ENCODE measurements at regions not wholly inside any gene's neighbourhood (a gene's known extent, or its start where the extent isn't known, plus 50 kb on each side); places are given as distances from the start of the nearest gene placed in this dataset.

DNA sequence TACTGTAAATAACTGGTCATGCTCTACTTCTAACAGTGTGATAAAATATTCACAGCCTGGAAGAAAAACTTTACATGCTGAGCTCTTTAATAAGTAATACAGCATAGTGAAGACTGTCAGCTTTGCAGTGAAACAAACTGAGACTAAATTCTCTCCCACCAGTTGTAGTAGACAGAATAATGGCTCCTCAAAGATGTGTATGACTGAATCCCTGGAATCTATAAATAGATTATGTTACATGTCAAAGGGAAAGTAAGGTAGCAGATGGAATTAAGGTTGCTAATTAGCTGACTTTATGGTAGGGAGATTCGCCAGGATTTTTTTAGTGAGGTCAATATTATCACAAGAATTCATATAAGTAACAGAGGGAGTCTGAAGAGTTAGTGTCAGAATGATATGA, 609.5 kb upstream of the VRK2 start:
- no peaks in the 10 kb centered on the region for H3K4me1 ChIP-seq (replicated peaks in 1 of 2)
- WGBS, 10 experiments = 0 to 100% (median 70%) methylated on average over 1 of the region's 1 CpG; no CpG with 5 or more reads in 2 of the 10 experiments
- ATAC-seq (replicated peaks in 6 of 8) = no peak
- no peak overlapping the region for H3K4me3 ChIP-seq
- H3K27ac ChIP-seq = no peak overlapping the region
- in situ Hi-C loops (cut with MboI; ENCODE audit: low pct_unique_long_range_greater_than_20kb in 2 of 9, low sequenced_read_pairs in 9 of 9, unreplicated experiment in 9 of 9) = no loop called here

DNA sequence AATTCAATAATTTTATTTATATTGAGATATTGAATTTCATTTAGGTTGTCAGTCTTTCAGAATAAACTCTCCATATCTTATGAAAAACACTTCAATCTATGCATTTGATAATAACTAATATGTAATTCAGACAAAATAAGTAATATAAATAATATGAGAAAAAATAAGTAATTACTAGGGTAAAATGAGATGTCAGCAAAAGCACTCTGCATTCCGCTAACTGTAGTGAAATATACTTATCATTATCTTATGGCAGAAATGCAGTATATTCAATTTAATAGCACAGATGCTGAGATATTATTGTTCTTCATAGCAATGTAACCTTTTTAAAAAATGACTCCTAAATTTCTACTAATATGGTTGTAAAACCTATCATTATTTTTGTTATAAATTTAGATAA, 606.2 kb upstream of the VRK2 start:
- no peak for ATAC-seq (replicated peaks in 6 of 8)
- Histone ChIP-seq H3K27ac (no peak overlapping the region), H3K4me1 (replicated peaks in 1 of 2) (no peaks in the 10 kb centered on the region), H3K4me3 (no peak overlapping the region)
- 30 to 100% (median 100%) methylated on average over 1 of the region's 1 CpG for WGBS, 10 experiments
- in situ Hi-C loops (cut with MboI; ENCODE audit: low pct_unique_long_range_greater_than_20kb in 2 of 9, low sequenced_read_pairs in 9 of 9, unreplicated experiment in 9 of 9) = no loop called here

DNA sequence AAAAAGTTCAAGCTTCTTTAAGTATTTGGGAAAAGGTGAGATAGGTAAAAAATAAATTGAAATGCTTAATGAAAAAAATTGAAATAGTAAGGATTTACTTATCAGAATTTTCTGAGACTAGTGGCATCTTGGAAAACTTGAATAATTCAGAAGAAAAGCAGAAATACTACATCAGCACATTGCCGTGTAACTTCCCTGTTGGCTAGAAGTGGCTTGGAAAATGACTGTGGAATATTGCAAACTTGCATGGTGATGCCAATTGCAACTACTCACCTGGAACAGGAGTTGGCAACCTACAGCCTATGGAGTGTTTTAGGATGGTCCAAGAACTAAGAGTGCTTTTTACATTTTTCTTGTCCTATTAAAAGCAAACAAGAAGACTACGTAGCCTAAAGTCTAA, 603.5 kb upstream of the VRK2 start:
- Histone ChIP-seq H3K27ac (no peak overlapping the region), H3K4me1 (replicated peaks in 1 of 2) (no peaks in the 10 kb centered on the region), H3K4me3 (no peak overlapping the region)
- 75 to 100% (median 97%) methylated on average over 1 to 2 of the region's 2 CpGs for WGBS, 10 experiments
- in situ Hi-C loops (cut with MboI; ENCODE audit: low pct_unique_long_range_greater_than_20kb in 2 of 9, low sequenced_read_pairs in 9 of 9, unreplicated experiment in 9 of 9) = no loop called here
- no peak for ATAC-seq (replicated peaks in 6 of 8)

DNA sequence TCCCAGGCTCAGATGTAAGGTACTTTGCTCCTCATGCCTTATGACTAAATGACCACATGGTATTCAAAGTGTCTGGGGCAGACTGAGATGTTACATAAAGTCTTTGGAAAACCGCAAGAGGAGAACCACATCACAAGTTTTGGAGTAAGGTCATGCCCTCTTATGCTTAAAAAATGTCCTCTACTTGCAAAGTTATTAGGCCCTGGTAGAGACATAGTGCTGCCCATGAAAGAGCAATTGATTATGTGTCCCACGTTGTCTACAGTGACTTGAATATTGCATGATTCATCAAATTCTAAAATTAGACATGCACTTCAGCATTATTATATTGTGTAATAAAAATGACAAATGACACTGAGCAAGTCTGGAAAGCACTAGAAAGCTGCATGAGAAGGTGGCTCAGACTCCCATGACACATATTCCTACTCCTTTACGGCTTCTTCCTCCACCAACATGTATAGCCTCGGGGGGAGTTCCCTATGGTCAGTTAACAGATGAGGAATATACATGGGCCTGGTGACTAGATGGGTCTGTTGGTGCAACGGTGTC, 602.6 kb upstream of the VRK2 start:
- no peak overlapping the region for H3K27ac ChIP-seq
- H3K4me3 ChIP-seq = no peak overlapping the region
- WGBS, 10 experiments = 10 to 83% (median 63%) methylated on average over 1 to 4 of the region's 5 CpGs; no CpG with 5 or more reads in 2 of the 10 experiments
- peak; percentile 71 to 95 (median 88) for ATAC-seq (replicated peaks in 6 of 8)
- in situ Hi-C loops (cut with MboI; ENCODE audit: low pct_unique_long_range_greater_than_20kb in 2 of 9, low sequenced_read_pairs in 9 of 9, unreplicated experiment in 9 of 9) = no loop called here
- H3K4me1 ChIP-seq (replicated peaks in 1 of 2) = no peaks in the 10 kb centered on the region

DNA sequence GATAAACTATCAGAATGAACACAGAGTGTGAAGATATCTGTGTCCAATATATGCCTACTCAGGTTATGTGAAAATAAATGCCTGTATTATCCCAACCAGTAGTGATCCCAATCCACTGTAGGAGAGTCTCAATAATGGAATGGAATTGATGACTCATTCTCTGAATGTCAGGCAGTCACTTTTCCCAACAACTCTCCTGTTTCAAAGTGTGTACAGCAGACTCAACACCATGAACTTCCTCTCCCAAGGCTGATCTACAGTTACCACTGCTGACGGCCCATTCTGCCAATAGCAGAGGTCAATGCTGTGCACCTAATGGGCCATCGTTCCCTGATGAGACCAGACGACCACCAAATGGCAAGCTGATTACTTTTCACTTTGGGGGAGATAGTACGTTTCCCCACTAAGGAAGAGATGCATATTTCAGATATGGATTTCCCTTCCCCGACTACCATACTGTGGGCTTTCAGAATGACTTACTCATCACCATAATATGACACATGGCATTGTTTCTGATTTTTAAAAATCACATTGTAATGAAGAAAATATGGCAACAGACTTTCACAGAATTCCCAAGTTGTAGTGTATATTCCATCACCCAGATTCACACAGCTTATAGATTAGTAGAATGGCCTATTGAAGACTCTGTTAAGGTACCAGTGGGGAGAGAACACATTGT, 601.7 kb upstream of the VRK2 start:
- H3K4me1 ChIP-seq (replicated peaks in 1 of 2) = no peaks in the 10 kb centered on the region
- no peak overlapping the region for H3K4me3 ChIP-seq
- in situ Hi-C loops (cut with MboI; ENCODE audit: low pct_unique_long_range_greater_than_20kb in 2 of 9, low sequenced_read_pairs in 9 of 9, unreplicated experiment in 9 of 9) = no loop called here
- ATAC-seq (replicated peaks in 6 of 8) = peak in 6 of 8 experiments; percentile 8 to 41 (median 22)
- 13 to 100% (median 90%) methylated on average over 1 to 5 of the region's 5 CpGs; no CpG with 5 or more reads in 1 of the 10 experiments for WGBS, 10 experiments
- no peak overlapping the region for H3K27ac ChIP-seq

DNA sequence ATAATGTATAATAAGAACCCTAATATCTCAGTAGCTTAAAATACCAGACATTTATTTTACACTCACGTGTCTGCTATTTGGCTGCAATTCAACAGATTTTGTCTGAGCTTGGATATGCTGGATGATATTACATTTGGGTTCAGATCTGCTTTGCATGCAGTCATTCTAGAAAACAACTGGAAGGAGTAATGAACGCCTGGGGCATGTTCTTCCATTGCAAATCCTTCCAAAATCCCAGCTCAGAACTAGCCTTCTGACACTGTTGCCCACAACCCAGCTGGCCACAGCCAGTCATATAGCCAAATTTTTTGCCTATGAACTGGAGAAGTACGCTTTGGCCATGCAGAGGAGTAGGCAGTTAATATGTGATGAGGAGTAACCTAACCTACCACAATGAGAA, 597.8 kb upstream of the VRK2 start:
- ATAC-seq (replicated peaks in 6 of 8) = no peak
- WGBS, 10 experiments = 0 to 100% (median 69%) methylated on average over 1 to 3 of the region's 3 CpGs; no CpG with 5 or more reads in 3 of the 10 experiments
- Histone ChIP-seq H3K4me1 (replicated peaks in 1 of 2) (no peaks in the 10 kb centered on the region), H3K27ac (no peak overlapping the region), H3K4me3 (no peak overlapping the region)
- in situ Hi-C loops (cut with MboI; ENCODE audit: low pct_unique_long_range_greater_than_20kb in 2 of 9, low sequenced_read_pairs in 9 of 9, unreplicated experiment in 9 of 9) = no loop called here

DNA sequence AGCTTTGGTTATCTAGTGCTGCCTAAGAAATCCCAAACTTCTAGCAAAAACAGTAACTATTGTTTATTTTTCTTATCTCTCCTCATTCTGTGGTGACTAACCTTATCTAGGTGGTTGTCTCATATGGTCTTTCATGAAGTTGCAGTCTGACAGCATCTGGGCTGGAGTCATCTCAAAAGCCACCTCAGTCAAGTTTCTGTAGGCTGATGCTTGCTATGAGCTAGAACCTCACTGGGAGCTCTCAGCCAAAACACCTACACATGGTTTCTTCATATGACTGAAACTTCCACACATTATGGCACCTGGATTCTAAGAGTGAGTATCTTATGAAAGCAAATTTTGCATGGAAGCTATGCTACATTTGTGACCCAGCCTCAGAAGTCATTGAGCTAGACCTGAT, 596.4 kb upstream of the VRK2 start:
- Histone ChIP-seq H3K4me3 (no peak overlapping the region), H3K27ac (no peak overlapping the region), H3K4me1 (replicated peaks in 1 of 2) (no peaks in the 10 kb centered on the region)
- in situ Hi-C loops (cut with MboI; ENCODE audit: low pct_unique_long_range_greater_than_20kb in 2 of 9, low sequenced_read_pairs in 9 of 9, unreplicated experiment in 9 of 9) = no loop called here
- ATAC-seq (replicated peaks in 6 of 8) = no peak

DNA sequence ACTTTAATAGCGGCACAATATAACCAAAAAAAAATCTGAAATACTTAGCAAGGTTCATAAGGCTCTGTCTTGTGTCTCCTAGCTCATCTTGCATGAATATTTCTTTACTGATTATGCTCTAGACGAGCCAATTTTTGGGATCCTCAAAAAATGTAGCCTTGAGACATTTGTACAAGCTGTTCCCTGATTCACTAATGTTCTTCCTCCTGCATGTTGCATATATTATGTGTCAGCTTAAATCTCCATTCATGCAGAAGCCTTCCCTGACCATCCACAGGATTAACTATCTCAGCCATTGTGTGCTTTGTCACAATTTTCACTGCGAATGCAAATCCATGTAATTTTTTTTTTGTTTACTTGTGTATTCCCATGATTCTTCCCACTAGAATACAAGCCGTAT, 594.0 kb upstream of the VRK2 start:
- in situ Hi-C loops (cut with MboI; ENCODE audit: low pct_unique_long_range_greater_than_20kb in 2 of 9, low sequenced_read_pairs in 9 of 9, unreplicated experiment in 9 of 9) = no loop called here
- Histone ChIP-seq H3K4me3 (no peak overlapping the region), H3K4me1 (replicated peaks in 1 of 2) (no peaks in the 10 kb centered on the region), H3K27ac (no peak overlapping the region)
- peak in 3 of 8 experiments; percentile 83 to 88 (median 85) for ATAC-seq (replicated peaks in 6 of 8)
- WGBS, 10 experiments = 0 to 96% (median 77%) methylated on average over 2 to 4 of the region's 4 CpGs

DNA sequence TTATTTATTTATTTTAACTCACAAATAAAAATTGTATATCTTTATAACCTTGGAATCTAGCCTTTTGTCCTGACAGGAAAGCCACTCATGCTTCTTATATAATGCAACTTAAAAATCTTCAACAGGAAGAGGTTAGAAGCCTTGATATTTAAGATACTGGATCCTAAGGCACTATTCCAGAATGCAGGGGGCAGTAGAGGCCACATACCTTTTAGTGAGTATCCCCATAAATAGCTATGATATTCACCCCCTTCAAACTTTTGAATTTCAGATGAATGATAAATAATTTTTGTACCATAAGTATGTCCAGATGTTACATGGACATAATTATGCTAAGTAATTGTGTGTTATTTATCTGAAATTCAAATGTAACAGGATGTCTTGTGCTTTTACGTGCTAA, 592.7 kb upstream of the VRK2 start:
- in situ Hi-C loops (cut with MboI; ENCODE audit: low pct_unique_long_range_greater_than_20kb in 2 of 9, low sequenced_read_pairs in 9 of 9, unreplicated experiment in 9 of 9) = no loop called here
- WGBS, 10 experiments = 0 to 100% (median 94%) methylated on average over 1 of the region's 1 CpG
- Histone ChIP-seq H3K4me1 (replicated peaks in 1 of 2) (no peaks in the 10 kb centered on the region), H3K4me3 (no peak overlapping the region), H3K27ac (no peak overlapping the region)
- ATAC-seq (replicated peaks in 6 of 8) = peak in 2 of 8 experiments; percentile 16 to 51

DNA sequence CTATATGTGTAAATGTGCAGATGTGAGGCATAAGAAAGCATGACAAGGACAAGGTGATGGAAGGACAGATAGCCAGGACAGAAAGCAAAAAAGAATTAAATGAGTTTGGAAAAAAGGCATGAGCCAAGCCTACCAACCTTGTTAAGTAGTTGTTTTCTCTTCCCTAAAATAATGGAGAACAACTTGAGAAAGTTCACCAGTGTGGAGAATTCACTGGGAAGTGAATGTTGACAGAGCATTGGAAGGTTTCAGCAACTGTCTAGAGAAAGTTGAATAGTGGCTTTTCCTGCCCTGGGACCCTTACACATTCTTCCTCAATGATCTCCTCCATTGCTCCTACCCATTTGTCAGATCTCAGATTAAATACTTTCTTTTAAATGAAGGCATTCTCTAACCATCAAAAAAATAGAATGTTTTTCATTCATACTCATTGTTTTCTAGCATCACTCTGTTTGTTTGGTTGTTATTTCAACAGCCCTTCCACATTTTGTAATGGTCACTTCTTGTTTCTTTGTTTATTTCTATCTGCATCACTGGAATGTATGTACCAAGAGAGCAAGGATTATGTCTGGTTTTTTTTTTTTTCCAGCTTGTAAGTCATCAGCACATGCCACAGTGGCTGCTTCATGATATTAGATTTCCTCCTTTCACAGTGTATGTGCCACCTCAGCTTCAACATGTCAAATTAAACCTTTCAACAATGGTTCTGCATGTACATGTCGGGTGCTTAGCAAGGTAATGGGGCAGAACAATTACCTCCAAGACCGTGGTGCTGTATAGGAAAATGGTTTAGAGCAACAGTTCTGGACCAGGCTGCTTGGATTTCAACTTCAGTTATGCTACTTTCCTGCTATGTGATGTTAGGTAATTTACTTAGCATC, 586.0 kb upstream of the VRK2 start:
- no peak overlapping the region for H3K4me3 ChIP-seq
- H3K4me1 ChIP-seq (replicated peaks in 1 of 2) = peaks cover 0 to 6% of the 10 kb centered on the region in 2 donors
- 0 to 100% (median 74%) methylated on average over 1 to 2 of the region's 2 CpGs for WGBS, 10 experiments
- H3K27ac ChIP-seq = no peak overlapping the region
- in situ Hi-C loops (cut with MboI; ENCODE audit: low pct_unique_long_range_greater_than_20kb in 2 of 9, low sequenced_read_pairs in 9 of 9, unreplicated experiment in 9 of 9) = no loop called here
- ATAC-seq (replicated peaks in 6 of 8) = peak in 2 of 8 experiments; percentile 17 to 25

DNA sequence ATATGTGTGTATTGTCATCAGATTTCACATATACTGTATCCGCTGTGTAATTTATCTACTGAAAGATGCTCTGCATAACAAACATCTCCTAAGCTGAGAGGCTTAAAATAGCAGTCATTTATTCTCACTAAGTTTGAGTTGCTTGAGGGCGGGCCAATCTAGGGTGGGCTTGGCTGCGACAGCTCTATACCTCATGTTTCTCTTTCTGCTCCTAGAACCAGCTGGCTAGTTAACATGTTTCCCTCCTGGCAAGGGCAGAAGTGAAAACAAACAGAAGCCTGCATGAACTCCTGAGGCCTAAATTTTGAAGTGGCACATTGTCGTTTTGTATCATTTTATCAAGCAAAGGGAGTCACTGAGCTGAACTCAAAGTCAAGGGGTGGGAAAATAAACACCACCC, 585.0 kb upstream of the VRK2 start:
- no peak overlapping the region for H3K27ac ChIP-seq
- in situ Hi-C loops (cut with MboI; ENCODE audit: low pct_unique_long_range_greater_than_20kb in 2 of 9, low sequenced_read_pairs in 9 of 9, unreplicated experiment in 9 of 9) = no loop called here
- peak in 4 of 8 experiments; percentile 24 to 85 (median 36) for ATAC-seq (replicated peaks in 6 of 8)
- H3K4me1 ChIP-seq (replicated peaks in 1 of 2) = peaks cover 0 to 6% of the 10 kb centered on the region in 2 donors
- H3K4me3 ChIP-seq = no peak overlapping the region
- 0 to 100% (median 78%) methylated on average over 1 to 4 of the region's 4 CpGs; no CpG with 5 or more reads in 2 of the 10 experiments for WGBS, 10 experiments

DNA sequence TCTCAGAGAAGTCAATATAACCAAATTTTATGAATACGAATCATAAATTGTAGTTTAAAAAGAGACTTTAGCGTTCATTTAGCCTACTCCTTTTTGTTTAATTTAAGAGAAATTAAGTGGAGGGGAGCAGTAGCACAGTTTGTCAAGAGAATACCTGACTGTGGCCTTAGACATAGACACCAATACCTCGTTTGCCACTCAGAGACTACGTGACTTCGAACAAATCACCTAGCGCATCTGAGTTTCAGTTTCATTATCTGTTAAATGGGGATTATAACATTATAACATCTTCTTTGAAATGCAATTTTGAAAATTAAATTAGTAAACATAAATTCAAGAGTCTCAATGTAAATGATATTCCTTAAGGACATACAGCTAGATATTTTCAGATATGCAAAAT, 581.5 kb upstream of the VRK2 start:
- peaks cover 0 to 6% of the 10 kb centered on the region in 2 donors for H3K4me1 ChIP-seq (replicated peaks in 1 of 2)
- ATAC-seq (replicated peaks in 6 of 8) = no peak
- no peak overlapping the region for H3K4me3 ChIP-seq
- 25 to 99% (median 88%) methylated on average over 4 to 6 of the region's 6 CpGs for WGBS, 10 experiments
- in situ Hi-C loops (cut with MboI; ENCODE audit: low pct_unique_long_range_greater_than_20kb in 2 of 9, low sequenced_read_pairs in 9 of 9, unreplicated experiment in 9 of 9) = no loop called here
- no peak overlapping the region for H3K27ac ChIP-seq

DNA sequence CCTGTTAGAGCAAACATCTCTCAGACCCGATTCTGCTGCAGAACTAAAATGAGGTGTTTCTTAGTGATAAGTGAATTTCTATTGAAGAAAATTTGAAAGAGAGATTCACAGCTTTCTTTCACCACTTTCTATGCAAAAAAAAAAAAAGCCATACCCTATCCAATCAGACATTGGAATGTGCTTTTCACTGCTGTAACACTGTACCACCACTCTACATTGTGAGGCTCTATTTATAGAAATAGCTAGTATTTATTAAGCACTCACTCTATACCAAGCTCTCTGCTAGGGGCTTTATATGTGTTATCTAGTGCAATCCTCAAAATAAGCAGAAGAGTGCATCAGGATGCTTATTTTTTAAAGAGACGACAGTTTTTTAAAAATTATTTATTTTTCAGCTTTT, 580.6 kb upstream of the VRK2 start:
- H3K4me3 ChIP-seq = no peak overlapping the region
- ATAC-seq (replicated peaks in 6 of 8) = no peak
- in situ Hi-C loops (cut with MboI; ENCODE audit: low pct_unique_long_range_greater_than_20kb in 2 of 9, low sequenced_read_pairs in 9 of 9, unreplicated experiment in 9 of 9) = no loop called here

More for the DNA sequence above, 580.6 kb upstream of the VRK2 start:
- Histone ChIP-seq H3K4me1 (replicated peaks in 1 of 2) (peaks cover 0 to 6% of the 10 kb centered on the region in 2 donors), H3K27ac (no peak overlapping the region)
- 17 to 100% (median 79%) methylated on average over 1 to 2 of the region's 2 CpGs; no CpG with 5 or more reads in 2 of the 10 experiments for WGBS, 10 experiments
